ENCODE measurements at regions not wholly inside any gene's neighbourhood (a gene's known extent, or its start where the extent isn't known, plus 50 kb on each side); places are given as distances from the start of the nearest gene placed in this dataset.

DNA sequence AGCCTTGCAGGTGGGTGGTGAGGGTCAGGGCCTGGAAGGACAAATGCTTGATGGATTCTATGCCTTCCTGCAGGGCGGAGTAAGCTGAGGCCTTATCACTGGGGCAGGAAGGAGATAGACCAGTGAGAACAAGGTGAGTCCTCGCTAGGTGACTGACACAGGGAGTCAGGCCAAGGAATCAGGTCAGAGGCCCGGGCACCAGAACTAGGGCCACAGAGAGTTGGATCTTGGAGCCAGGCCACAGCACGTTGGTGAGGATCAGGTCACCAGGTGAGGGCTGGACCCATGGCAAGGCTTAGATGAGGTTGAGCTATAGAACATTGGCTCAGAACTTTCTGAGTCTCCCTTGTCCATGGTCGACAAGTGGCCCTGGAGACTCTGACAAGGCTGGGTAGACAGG, 328.2 kb downstream of the FOXO1 start:
- TF ChIP-seq GATA3 (IDR thresholded peaks at IDR 0.05; ENCODE audit: low read depth, low read length) = no peak
- TF ChIP-seq GATA2 (IDR thresholded peaks at IDR 0.05; ENCODE audit: low read depth, low read length) = no peak

Data from SH-SY5Y (cell line).